ENCODE measurements at regions not wholly inside any gene's neighbourhood (a gene's known extent, or its start where the extent isn't known, plus 50 kb on each side); places are given as distances from the start of the nearest gene placed in this dataset.
"Not testable (repeated sequence)": the region's sequence is repeated elsewhere in the genome, so short reads cannot be mapped to it uniquely, and the experiment has no call there.

DNA sequence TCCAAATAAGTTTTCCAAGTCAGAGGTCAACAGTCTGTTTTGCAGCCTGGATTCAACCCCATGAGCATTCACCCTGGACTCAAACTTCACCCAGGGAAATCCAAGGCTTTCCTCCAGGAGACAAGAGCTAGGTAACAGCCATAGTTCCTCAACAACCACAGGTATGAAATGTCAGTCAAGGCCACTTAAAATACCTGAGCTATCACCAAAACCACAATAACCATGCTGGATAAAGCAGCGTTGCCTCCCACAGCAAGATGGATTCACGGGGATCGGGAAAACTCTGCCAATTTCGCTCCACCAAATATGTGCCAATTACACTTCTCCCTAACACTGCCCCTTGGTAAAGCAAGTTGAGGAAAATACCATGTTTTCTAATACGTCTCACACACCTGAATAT is 444.1 kb upstream of the KLF6 start:
- Histone ChIP-seq H3K36me3 (ENCODE audit: control insufficient read depth, insufficient read depth, low read length) (no peaks in the 10 kb centered on the region), H3K27me3 (ENCODE audit: control insufficient read depth, insufficient read depth, low read length) (no peaks in the 10 kb centered on the region), H3K4me3 (ENCODE audit: low read depth, low read length) (no peak overlapping the region)
- DNase-seq (ENCODE audit: low read depth): no peak
- no peak for FAIRE-seq
- TF ChIP-seq, protein P1, sequence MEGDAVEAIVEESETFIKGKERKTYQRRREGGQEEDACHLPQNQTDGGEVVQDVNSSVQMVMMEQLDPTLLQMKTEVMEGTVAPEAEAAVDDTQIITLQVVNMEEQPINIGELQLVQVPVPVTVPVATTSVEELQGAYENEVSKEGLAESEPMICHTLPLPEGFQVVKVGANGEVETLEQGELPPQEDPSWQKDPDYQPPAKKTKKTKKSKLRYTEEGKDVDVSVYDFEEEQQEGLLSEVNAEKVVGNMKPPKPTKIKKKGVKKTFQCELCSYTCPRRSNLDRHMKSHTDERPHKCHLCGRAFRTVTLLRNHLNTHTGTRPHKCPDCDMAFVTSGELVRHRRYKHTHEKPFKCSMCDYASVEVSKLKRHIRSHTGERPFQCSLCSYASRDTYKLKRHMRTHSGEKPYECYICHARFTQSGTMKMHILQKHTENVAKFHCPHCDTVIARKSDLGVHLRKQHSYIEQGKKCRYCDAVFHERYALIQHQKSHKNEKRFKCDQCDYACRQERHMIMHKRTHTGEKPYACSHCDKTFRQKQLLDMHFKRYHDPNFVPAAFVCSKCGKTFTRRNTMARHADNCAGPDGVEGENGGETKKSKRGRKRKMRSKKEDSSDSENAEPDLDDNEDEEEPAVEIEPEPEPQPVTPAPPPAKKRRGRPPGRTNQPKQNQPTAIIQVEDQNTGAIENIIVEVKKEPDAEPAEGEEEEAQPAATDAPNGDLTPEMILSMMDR (IDR thresholded peaks at IDR 0.05; ENCODE audit: insufficient read depth, low read length, severe bottlenecking): no peak

GRCh38 chr10:4227586-4227985 is 442.6 kb upstream of the KLF6 start:
- FAIRE-seq (no peak), DNase-seq (ENCODE audit: low read depth) (no peak)

GRCh38 chr10:4226941-4227540 is 442.0 kb upstream of the KLF6 start:
- TF ChIP-seq, protein P1 (IDR thresholded peaks at IDR 0.05; ENCODE audit: insufficient read depth, low read length, severe bottlenecking): no peak
- Histone ChIP-seq H3K36me3 (ENCODE audit: control insufficient read depth, insufficient read depth, low read length) (no peaks in the 10 kb centered on the region), H3K4me3 (ENCODE audit: low read depth, low read length) (no peak overlapping the region), H3K27me3 (ENCODE audit: control insufficient read depth, insufficient read depth, low read length) (no peaks in the 10 kb centered on the region)
- FAIRE-seq (no peak), DNase-seq (ENCODE audit: low read depth) (no peak)

More at GRCh38 chr10:4227586-4227985, 442.6 kb upstream of the KLF6 start:
- TF ChIP-seq, protein P1 (IDR thresholded peaks at IDR 0.05; ENCODE audit: insufficient read depth, low read length, severe bottlenecking): no peak
- H3K4me3 ChIP-seq (ENCODE audit: low read depth, low read length): no peak overlapping the region
- no peaks in the 10 kb centered on the region for H3K36me3 ChIP-seq (ENCODE audit: control insufficient read depth, insufficient read depth, low read length)
- no peaks in the 10 kb centered on the region for H3K27me3 ChIP-seq (ENCODE audit: control insufficient read depth, insufficient read depth, low read length)

DNA sequence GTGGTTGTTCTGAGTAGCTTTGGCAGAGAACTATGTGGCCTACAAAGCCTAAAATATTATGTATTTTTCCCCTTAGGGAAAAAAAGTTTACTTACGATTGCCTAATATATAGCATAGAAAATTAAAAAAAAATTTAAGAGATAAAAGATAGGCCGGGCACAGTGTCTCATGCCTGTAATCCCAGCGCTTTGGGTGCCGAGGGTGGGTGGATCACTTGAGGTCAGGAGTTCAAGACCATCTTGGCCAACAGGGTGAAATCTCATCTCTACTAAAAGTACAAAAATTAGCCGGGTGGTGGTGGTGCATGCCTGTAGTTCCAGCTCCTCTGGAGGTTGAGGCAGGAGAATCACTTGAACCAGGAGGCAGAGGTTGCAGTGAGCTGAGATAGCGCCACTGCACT is 439.2 kb upstream of the KLF6 start:
- Histone ChIP-seq H3K4me3 (ENCODE audit: low read depth, low read length) (no peak overlapping the region), H3K27me3 (ENCODE audit: control insufficient read depth, insufficient read depth, low read length) (no peaks in the 10 kb centered on the region), H3K36me3 (ENCODE audit: control insufficient read depth, insufficient read depth, low read length) (no peaks in the 10 kb centered on the region)
- TF ChIP-seq, protein P1 (IDR thresholded peaks at IDR 0.05; ENCODE audit: insufficient read depth, low read length, severe bottlenecking): no peak
- DNase-seq (ENCODE audit: low read depth) (no peak), FAIRE-seq (no peak)

DNA sequence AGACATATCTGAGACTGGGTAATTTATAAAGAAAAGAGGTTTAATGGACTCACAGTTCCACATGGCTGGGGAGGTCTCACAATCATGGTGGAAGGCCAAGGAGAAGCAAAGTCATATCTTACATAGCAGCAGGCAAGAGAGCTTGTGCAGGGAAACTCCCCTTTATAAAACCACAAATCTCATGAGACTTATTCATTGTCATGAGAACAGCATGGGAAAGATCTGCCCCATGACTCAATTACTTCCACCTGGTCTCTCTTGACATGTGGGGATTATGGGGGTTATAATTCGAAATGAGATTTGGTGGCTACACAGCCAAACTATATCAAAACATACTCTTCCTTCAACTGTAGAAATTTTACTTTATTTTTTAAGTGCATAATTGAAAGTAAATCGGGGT is 436.3 kb upstream of the KLF6 start:
- not testable (repeated sequence) for H3K27me3 ChIP-seq (ENCODE audit: control insufficient read depth, insufficient read depth, low read length); H3K4me3 ChIP-seq (ENCODE audit: low read depth, low read length); H3K36me3 ChIP-seq (ENCODE audit: control insufficient read depth, insufficient read depth, low read length); FAIRE-seq
- peak; percentile 24 for DNase-seq (ENCODE audit: low read depth)

DNA sequence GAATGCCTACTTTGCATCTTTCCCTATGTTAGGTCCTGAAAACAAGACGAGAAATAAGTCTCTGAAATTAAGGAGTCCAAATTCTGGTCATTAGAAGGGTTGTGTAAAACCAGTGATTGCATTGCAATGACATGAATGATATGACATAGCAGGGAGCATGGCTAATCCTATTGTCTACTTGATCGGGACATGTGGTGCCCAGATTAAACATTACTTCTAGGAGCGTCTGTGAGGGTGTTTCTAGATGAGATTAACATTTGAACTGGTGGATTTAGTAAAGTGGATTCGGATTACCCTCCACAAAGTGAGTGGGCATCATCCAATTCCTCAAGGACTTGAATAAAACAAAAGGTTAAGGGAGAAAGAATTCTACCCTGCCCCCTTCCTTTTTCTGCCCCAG is 434.9 kb upstream of the KLF6 start:
- no peaks in the 10 kb centered on the region for H3K36me3 ChIP-seq (ENCODE audit: control insufficient read depth, insufficient read depth, low read length)
- H3K27me3 ChIP-seq (ENCODE audit: control insufficient read depth, insufficient read depth, low read length): no peaks in the 10 kb centered on the region
- H3K4me3 ChIP-seq (ENCODE audit: low read depth, low read length): no peak overlapping the region
- TF ChIP-seq, protein P1 (IDR thresholded peaks at IDR 0.05; ENCODE audit: insufficient read depth, low read length, severe bottlenecking): no peak
- DNase-seq (ENCODE audit: low read depth) (no peak), FAIRE-seq (no peak)

Measured in bronchial epithelial cell (primary cell).